GM20431 (cell line): ENCODE measurements at regions not wholly inside any gene's neighbourhood (a gene's known extent, or its start where the extent isn't known, plus 50 kb on each side); places are given as distances from the start of the nearest gene placed in this dataset.

Source experiments
- in situ Hi-C: fragments of 300-500 bp; cut with MseI, MboI; formaldehyde crosslinking; loops from one replicate; pipeline ENCODE4 v1.15.0; 2020; ENCODE audit warnings: low sequenced_read_pairs; ENCODE audit not compliant: unreplicated experiment

DNA sequence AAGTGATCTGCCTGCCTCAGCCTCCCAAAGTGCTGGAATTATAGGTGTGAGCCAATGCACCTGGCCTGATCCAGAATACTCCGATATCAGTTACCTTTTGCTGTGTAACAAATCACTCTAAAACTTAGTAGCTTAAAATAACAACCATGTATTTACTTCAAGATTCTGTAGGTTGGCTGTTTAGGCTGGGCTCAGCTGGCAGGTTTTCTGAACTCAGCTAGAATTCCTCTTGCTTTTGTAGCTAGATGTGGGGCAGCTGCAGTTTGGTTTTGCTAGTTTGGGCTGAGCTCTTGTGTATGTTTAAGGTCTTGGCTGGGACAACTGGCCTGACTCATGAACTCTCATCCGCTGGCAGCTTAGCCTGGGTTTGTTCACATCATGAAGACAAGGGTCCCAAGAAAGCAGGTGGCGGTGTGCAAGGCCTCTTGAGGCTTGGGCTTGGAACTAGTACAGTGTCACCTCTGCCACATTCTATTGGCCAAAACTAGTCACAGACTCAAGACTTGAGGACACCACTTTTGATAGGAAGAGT, 138.3 kb upstream of the SHB start:
- in situ Hi-C loops: no loop called here

DNA sequence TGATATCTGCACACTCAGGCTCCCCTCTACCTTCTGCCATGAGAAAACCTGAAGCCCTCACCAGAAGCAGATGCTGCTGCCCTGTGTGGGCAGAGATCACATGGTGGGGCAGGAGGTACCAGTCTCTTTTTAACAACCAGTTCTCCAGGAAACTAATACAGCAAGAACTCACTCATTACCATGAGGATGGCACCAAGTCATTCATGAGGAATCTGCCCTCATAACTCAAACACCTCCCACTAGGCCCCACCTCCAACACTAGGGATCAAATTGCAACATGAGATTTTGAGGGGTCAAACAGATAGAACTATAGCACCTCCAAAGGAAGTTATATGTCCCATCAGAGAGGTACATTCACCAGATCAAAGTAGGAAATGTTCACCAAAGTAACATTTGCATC, 136.3 kb upstream of the SHB start:
- in situ Hi-C loops: no loop called here

GRCh38 chr9:38202336-38202938, 133.4 kb upstream of the SHB start:
- in situ Hi-C loops: no loop called here

DNA sequence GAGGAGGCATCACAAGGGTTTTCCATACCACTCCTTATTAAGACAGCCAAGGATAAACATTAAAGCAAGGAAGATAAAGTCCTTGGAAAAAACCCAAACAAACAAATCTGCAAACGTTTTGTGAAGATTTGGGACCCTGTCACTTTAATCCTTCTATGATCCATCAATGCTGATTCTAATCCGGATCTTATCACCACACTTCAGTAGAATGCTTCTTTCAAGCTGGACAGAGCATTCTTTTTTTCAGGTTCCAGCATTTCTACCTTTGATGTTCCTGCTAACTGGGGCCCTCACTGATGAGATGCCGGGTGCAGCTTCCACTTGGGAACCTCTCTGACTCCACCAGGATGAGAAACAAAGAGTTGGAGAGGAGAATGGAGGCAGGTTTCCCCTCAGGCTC, 132.8 kb upstream of the SHB start:
- in situ Hi-C loops: no loop called here

DNA sequence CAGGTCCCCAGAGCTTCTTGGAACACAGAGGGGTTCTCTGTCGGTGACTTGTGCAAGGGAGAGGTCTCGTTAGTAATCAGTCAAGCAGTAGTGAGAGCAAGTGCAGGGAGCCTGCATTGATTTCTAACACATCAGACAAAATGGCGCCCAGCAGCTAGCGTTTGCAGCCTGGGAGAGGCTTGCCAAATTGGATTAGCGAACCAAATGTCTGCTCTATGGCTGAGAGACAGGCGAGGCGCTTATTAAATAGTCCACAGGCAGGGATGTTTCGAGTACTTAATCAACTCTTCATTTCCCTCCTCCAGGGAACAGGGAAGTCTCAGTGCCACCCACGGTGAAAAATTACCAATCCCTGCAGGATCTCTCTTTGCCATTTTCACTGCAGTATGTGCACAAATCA, 131.4 kb upstream of the SHB start:
- in situ Hi-C loops: no loop called here

DNA sequence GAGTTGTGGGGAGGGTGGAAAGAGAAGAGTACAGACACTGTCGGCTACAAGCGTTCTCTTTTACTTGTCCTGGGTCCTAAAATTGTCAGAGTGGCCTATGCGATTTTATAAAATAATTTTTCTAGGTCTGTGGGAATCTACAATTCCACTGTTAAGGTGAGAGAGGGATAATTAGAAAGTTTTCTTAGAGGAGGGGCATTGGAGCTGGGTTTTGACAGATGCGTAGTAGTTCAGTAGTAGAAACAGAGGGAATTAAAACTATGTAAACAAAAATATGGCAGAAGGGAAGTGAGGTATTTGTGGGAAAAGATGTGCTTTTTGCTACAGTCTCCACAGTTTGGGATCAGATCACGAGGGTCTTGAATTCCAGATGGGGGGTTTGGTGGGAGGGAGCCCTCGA, 129.1 kb upstream of the SHB start:
- in situ Hi-C loops: loop anchor here (25.0 kb wide), 1 partner anchor 89 kb away; no protein-coding TSS in a partner anchor

GRCh38 chr9:38196714-38197113, 127.7 kb upstream of the SHB start:
- in situ Hi-C loops: loop anchor here (25.0 kb wide), 1 partner anchor 91 kb away; no protein-coding TSS in a partner anchor

DNA sequence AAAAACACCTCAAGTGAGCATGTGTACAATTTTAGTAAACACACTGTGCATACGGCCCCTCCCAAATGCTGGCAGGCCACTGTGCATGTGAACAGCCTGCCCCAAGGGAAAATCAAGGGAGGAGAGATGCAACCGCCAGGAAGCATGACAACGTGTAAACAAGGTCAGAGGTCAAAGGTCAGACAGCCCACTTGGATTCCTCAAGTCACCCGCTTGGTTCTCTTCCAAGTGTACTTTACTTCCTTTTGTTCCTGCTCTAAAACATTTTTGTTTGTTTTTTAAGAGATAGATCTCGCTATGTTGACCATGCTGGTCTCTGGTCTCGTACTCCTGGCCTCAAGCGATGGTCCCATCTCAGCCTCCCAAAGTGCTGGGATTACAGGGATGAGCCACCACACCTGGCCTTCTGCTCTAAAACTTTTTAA, 126.7 kb upstream of the SHB start:
- in situ Hi-C loops: loop anchor here (25.0 kb wide), 1 partner anchor 92 kb away; no protein-coding TSS in a partner anchor

DNA sequence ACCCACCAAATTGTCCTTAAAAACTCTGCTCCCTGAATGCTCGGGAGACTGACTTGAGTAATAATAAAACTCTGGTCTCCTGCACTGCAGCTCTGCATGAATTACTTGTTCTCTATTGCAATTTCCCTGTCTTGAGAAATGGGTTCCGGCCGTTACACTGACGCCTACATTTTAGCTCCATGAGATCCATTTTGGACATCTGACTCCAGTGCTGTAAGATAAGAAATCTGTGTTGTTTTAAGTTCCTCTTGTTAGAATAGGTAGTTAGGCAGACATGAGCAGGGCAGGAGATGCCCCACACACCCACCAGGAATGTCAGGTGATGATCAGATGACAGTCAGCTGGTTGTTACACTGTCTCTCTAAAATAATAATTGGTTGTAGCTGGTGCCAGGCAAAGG, 125.8 kb upstream of the SHB start:
- in situ Hi-C loops: loop anchor here (25.0 kb wide), 1 partner anchor 92 kb away; no protein-coding TSS in a partner anchor

DNA sequence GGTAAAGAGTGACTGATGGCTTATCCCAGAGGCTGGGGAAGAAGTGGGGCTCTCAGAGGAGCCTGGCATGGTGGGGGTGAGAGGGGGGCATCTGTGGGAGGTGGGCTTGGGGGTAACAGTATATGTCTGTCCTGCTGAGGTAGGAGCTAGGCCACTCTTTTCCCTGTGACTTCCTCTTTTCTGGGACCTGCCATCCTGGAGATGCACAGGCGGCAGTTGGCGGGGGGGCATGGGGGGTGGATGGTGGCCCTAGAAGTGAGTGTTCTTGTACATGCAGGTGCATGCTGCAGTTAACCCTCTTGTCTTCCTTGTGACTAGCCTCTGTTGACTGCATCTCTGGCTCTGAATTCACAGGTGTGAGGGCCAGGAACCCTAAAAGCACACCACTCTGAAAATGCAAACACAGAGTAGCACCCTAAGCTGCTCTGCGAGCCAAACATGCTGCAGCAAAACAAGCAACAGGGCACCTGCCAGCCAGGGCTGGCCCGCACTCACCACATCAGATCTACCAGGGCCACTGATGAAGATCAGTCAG, 123.8 kb upstream of the SHB start:
- in situ Hi-C loops: loop anchor here (25.0 kb wide), 1 partner anchor 95 kb away; no protein-coding TSS in a partner anchor

- in situ Hi-C loops: loop anchor here (25.0 kb wide), 1 partner anchor 101 kb away; no protein-coding TSS in a partner anchor
Observed at GRCh38 chr9:38186404-38187115, 117.5 kb upstream of the SHB start.

DNA sequence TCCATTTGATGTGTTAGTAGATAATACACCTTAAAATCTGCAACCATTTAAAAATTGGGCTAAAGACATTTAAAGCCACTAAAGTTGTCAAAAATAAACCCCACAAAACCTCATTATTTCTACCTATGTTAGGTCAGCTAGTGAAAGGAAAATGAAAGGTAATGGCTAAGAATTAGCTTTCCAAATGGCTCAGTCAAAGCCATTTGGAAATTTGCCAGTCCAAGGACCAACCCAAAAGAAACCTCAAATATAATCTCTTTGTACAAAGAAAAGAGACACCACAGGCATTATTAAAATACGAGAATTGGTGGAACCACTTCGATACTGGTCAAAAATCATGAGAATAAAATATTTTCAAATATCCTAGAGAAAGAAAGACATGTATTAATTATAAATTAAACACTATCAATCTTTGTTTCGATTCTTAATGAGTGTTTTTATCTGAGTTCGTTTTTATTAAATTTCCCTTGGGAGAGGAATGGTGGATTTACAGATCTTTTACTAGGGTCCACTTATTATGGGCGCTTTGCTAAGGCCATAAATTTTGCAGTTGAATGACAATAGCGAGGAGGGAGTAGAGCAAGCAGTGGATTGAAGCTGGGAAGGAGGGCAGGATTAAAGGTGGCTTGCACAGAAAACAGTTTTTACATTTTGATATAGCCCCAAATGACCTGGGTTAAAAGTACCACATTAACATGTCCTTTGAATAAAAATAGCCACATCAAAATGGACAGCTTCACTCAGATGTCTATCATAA, 116.8 kb upstream of the SHB start:
- in situ Hi-C loops: loop anchor here (25.0 kb wide), 1 partner anchor 101 kb away; no protein-coding TSS in a partner anchor

DNA sequence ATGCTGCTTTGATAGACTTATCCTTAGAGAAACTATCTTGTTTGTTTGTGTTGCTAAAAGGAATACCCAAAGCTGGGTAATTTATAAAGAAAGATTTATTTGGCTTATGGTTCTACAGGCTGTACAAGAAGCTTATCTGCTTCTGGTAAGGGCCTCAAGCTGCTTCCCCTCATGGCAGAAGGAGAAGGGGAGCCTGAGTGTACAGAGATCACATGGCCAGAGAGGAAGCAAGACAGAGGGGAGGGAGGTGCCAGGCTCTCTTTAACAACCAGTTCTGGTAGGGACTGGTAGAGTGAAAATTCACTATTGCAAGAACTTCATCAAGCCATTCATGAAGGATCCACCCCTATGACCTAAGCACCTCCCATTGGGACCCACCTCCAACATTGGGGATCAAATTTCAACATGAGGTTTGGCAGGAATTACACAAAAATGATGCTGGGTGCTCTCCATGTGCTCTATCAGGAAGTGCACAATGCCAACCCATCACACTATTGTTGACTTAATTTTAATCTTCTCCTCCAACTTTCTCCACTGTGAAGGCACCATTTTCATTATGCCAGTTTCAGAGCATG, 115.1 kb upstream of the SHB start:
- in situ Hi-C loops: loop anchor here (25.0 kb wide), 1 partner anchor 103 kb away; no protein-coding TSS in a partner anchor

- in situ Hi-C loops: loop anchor here (25.0 kb wide), 1 partner anchor 105 kb away; no protein-coding TSS in a partner anchor
Observed at GRCh38 chr9:38182321-38182720, 113.3 kb upstream of the SHB start.

DNA sequence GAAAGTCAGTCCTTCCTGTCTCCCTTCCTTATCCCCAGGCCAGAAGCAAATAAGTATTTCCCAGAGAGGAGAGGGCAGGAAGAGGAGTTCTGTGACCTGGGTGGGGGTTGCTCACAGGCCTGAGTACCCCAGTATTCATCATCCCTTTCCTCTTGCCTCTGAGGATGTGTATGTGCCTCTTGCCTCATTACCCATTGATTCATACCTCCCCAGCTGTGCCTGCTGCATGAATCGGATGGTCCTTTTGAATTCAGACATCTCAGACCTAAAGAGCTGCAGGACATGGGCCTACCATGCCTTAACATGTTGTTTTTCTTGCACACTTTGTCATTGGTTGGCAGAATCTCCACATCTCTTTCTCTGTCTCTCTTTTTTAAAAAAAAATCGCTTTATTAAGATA, 112.8 kb upstream of the SHB start:
- in situ Hi-C loops: loop anchor here (25.0 kb wide), 1 partner anchor 105 kb away; no protein-coding TSS in a partner anchor

- in situ Hi-C loops: loop anchor here (25.0 kb wide), 1 partner anchor 106 kb away; no protein-coding TSS in a partner anchor
Observed at GRCh38 chr9:38181232-38181631, 112.2 kb upstream of the SHB start.

DNA sequence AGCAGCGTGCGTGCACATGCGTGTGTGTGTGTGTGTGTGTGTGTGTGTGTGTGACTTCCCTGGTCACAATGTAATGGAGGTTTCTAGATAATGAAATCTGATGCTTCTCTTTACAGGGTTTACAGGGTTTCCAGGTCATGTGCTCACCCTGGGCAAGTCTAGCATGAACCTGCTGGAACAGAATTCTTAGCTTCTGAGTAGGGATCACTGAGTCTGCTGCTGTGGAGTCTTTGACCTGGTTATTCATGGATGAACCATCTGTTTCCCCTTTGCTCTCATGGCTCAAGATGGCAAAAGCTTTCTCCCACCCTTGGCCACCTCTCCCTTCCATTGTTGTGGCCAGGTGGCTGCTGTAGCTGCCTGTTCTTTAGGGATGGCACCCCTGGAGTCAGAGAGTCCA, 111.6 kb upstream of the SHB start:
- in situ Hi-C loops: loop anchor here (25.0 kb wide), 1 partner anchor 107 kb away; no protein-coding TSS in a partner anchor

GRCh38 chr9:38179965-38180364, 110.9 kb upstream of the SHB start:
- in situ Hi-C loops: loop anchor here (25.0 kb wide), 1 partner anchor 107 kb away; no protein-coding TSS in a partner anchor

DNA sequence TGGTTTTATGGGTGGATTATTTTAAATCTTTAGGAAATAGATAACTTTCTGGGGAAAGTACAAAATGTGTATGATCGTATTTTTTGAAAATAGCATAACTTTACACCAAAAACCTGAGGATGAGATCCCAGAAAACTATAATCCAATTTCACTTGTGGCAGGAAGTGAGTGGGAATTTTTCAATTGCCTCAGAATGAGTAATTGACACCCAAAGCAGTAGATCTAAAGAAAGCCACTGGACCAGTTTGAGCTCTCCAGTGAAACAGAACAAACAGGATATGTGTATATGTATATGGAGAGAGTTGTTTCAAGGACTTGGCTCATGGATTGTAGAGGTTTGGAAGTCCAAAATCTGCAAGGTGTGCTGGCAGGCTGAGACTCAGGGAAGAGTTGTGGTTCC, 109.2 kb upstream of the SHB start:
- in situ Hi-C loops: loop anchor here (25.0 kb wide), 1 partner anchor 109 kb away; no protein-coding TSS in a partner anchor
